ENCODE measurements at regions not wholly inside any gene's neighbourhood (a gene's known extent, or its start where the extent isn't known, plus 50 kb on each side); places are given as distances from the start of the nearest gene placed in this dataset.

GRCh38 chr21:43313221-43313938 is 113.6 kb downstream of the SIK1 start:
- Histone ChIP-seq H3K4me1 (ENCODE audit: control insufficient read depth, insufficient read depth, low read length) (peaks cover 5% of the 10 kb centered on the region), H3K36me3 (ENCODE audit: control insufficient read depth, insufficient read depth, low read length) (peaks cover 3% of the 10 kb centered on the region), H3K4me3 (ENCODE audit: low read depth, low read length) (no peak overlapping the region), H3K27ac (ENCODE audit: low read depth, low read length) (no peak overlapping the region), H3K27me3 (ENCODE audit: control insufficient read depth, insufficient read depth, low read length) (no peaks in the 10 kb centered on the region), H3K9me3 (ENCODE audit: control insufficient read depth, insufficient read depth, low read length) (peaks cover 3% of the 10 kb centered on the region)
- DNase-seq (ENCODE audit: low read depth in 4 of 6, low spot score in 6 of 6), result no peak
- WGBS (ENCODE audit: insufficient coverage), result 89% methylated on average over 16 of the region's 20 CpGs

DNA sequence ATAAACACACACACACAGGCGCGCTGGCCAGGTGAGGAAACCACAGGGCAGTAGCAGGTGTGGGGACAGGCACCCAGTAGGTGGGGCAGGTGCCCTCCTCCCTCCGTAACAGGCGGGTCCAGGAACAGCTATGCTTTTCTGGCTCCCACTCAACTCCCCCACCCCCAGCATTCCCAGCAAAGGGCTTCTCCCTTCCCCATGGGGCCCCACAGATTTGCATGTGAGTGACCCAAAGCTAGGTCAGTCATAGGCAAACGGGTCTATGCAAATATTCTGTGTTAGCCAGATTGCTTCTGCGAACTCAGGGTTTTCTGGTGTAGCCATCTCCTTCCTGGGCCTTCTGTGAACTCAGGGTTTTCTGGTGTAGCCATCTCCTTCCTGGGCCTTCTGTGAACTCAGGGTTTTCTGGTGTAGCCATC is 114.2 kb downstream of the SIK1 start:
- H3K4me1 ChIP-seq (ENCODE audit: control insufficient read depth, insufficient read depth, low read length), result peaks cover 5% of the 10 kb centered on the region
- DNase-seq (ENCODE audit: low read depth in 4 of 6, low spot score in 6 of 6), result no peak
- peaks cover 3% of the 10 kb centered on the region for H3K36me3 ChIP-seq (ENCODE audit: control insufficient read depth, insufficient read depth, low read length)
- H3K4me3 ChIP-seq (ENCODE audit: low read depth, low read length), result no peak overlapping the region
- H3K27me3 ChIP-seq (ENCODE audit: control insufficient read depth, insufficient read depth, low read length), result no peaks in the 10 kb centered on the region
- H3K27ac ChIP-seq (ENCODE audit: low read depth, low read length), result no peak overlapping the region
- H3K9me3 ChIP-seq (ENCODE audit: control insufficient read depth, insufficient read depth, low read length), result peaks cover 3% of the 10 kb centered on the region
- 54% methylated on average over 3 of the region's 6 CpGs for WGBS (ENCODE audit: insufficient coverage)

- Histone ChIP-seq H3K27me3 (ENCODE audit: control insufficient read depth, insufficient read depth, low read length) (no peaks in the 10 kb centered on the region), H3K9me3 (ENCODE audit: control insufficient read depth, insufficient read depth, low read length) (no peaks in the 10 kb centered on the region), H3K4me3 (ENCODE audit: low read depth, low read length) (no peak overlapping the region), H3K27ac (ENCODE audit: low read depth, low read length) (no peak overlapping the region), H3K4me1 (ENCODE audit: control insufficient read depth, insufficient read depth, low read length) (peaks cover 5% of the 10 kb centered on the region), H3K36me3 (ENCODE audit: control insufficient read depth, insufficient read depth, low read length) (peaks cover 3% of the 10 kb centered on the region)
- DNase-seq (ENCODE audit: low read depth in 4 of 6, low spot score in 6 of 6), result no peak
- 63% methylated on average over 3 of the region's 4 CpGs for WGBS (ENCODE audit: insufficient coverage)
Observed at GRCh38 chr21:43312011-43312410, 114.9 kb downstream of the SIK1 start.

- H3K4me1 ChIP-seq (ENCODE audit: control insufficient read depth, insufficient read depth, low read length), result peaks cover 5% of the 10 kb centered on the region
Observed at GRCh38 chr21:43311301-43311817, 115.6 kb downstream of the SIK1 start.

GRCh38 chr21:43308815-43309283 is 118.1 kb downstream of the SIK1 start:
- no peak overlapping the region for H3K27ac ChIP-seq (ENCODE audit: low read depth, low read length)
- no peaks in the 10 kb centered on the region for H3K4me1 ChIP-seq (ENCODE audit: control insufficient read depth, insufficient read depth, low read length)
- WGBS (ENCODE audit: insufficient coverage), result 88% methylated on average over 10 of the region's 10 CpGs
- no peaks in the 10 kb centered on the region for H3K9me3 ChIP-seq (ENCODE audit: control insufficient read depth, insufficient read depth, low read length)
- no peaks in the 10 kb centered on the region for H3K36me3 ChIP-seq (ENCODE audit: control insufficient read depth, insufficient read depth, low read length)
- DNase-seq (ENCODE audit: low read depth in 4 of 6, low spot score in 6 of 6), result no peak
- no peak overlapping the region for H3K4me3 ChIP-seq (ENCODE audit: low read depth, low read length)
- no peaks in the 10 kb centered on the region for H3K27me3 ChIP-seq (ENCODE audit: control insufficient read depth, insufficient read depth, low read length)

More at GRCh38 chr21:43311301-43311817, 115.6 kb downstream of the SIK1 start:
- DNase-seq (ENCODE audit: low read depth in 4 of 6, low spot score in 6 of 6), result no peak
- 54% methylated on average over 6 of the region's 8 CpGs for WGBS (ENCODE audit: insufficient coverage)
- peaks cover 3% of the 10 kb centered on the region for H3K36me3 ChIP-seq (ENCODE audit: control insufficient read depth, insufficient read depth, low read length)
- H3K27me3 ChIP-seq (ENCODE audit: control insufficient read depth, insufficient read depth, low read length), result no peaks in the 10 kb centered on the region
- H3K9me3 ChIP-seq (ENCODE audit: control insufficient read depth, insufficient read depth, low read length), result no peaks in the 10 kb centered on the region
- H3K27ac ChIP-seq (ENCODE audit: low read depth, low read length), result no peak overlapping the region
- no peak overlapping the region for H3K4me3 ChIP-seq (ENCODE audit: low read depth, low read length)

DNA sequence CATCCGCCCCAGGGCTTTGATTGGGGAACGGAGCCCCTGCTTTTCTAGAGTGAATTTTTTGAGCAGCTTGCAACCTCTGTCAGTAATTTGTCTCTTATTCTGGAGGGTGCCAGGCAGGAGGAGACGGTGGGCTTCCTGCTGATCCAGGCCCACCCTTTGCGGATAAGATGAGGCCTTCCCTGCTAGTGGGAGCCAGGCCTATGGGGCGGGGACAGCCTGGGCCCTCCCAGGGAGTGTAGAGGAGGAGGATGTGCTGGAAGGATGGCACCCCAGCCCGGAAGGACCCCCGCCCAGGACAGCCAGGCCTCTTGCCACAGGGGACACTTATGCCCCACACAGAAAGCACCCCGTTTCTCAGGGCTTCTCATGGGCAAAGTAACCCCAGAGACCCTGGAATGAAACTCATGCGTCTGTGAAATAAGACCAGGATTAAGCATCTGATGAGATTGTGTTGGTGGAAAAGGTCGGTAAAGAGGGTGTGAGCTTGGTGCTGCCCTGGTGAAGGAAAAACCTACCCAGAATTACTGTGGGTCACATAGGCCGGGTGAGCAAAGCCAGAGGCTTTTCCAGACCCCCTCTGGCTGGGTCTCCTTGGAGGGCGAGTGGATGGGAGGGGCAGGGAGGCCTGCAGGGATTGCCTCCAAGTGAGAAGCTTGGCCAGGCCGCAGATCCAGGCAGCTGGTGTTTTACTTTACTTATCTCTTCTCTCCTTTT is 118.7 kb downstream of the SIK1 start:
- Histone ChIP-seq H3K27ac (ENCODE audit: low read depth, low read length) (no peak overlapping the region), H3K4me3 (ENCODE audit: low read depth, low read length) (no peak overlapping the region), H3K4me1 (ENCODE audit: control insufficient read depth, insufficient read depth, low read length) (no peaks in the 10 kb centered on the region), H3K27me3 (ENCODE audit: control insufficient read depth, insufficient read depth, low read length) (no peaks in the 10 kb centered on the region), H3K36me3 (ENCODE audit: control insufficient read depth, insufficient read depth, low read length) (no peaks in the 10 kb centered on the region), H3K9me3 (ENCODE audit: control insufficient read depth, insufficient read depth, low read length) (no peaks in the 10 kb centered on the region)
- WGBS (ENCODE audit: insufficient coverage), result 87% methylated on average over 10 of the region's 13 CpGs
- DNase-seq (ENCODE audit: low read depth in 4 of 6, low spot score in 6 of 6), result no peak

- Histone ChIP-seq H3K4me1 (ENCODE audit: control insufficient read depth, insufficient read depth, low read length) (no peaks in the 10 kb centered on the region), H3K4me3 (ENCODE audit: low read depth, low read length) (no peak overlapping the region), H3K27ac (ENCODE audit: low read depth, low read length) (no peak overlapping the region), H3K9me3 (ENCODE audit: control insufficient read depth, insufficient read depth, low read length) (no peaks in the 10 kb centered on the region), H3K27me3 (ENCODE audit: control insufficient read depth, insufficient read depth, low read length) (no peaks in the 10 kb centered on the region), H3K36me3 (ENCODE audit: control insufficient read depth, insufficient read depth, low read length) (no peaks in the 10 kb centered on the region)
- no peak for DNase-seq (ENCODE audit: low read depth in 4 of 6, low spot score in 6 of 6)
- 73% methylated on average over 6 of the region's 7 CpGs for WGBS (ENCODE audit: insufficient coverage)
Observed at GRCh38 chr21:43307677-43308070, 119.3 kb downstream of the SIK1 start.

DNA sequence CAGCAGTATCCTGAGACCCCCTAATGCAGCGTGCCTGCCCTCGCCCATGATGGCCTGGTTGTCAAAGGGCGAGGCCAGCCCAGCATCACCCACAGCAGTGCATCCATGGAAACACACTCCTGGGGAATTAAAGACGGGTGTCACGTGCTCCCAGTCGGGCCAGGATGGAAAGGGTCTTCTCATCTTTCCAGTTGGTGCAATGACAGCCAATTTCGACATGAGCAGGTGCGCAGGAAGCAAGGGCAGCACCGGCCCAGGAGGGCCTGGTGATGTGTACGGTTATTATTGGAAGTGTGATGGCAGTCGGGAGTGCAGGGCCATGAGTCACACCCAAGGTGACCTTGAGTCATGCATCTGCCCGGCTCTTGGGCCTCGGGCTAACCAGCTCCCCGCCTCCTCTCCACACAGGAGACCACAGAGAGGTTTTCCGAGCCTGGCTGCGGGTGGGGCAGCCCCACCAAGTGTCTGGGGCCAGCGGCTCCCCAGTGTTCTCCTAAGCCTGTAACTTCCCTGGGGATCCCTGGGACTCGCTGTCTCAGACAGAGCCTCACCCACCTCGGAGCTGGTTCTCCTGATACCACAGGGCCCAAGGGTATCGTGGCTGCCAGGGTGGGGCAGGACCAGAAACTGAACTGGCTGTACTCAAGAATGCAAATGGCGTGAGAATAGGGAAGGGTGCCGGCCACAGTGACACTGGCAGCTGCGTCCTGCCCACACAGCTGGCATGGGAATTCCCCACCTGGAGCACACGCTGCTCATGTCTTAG is 119.8 kb downstream of the SIK1 start:
- H3K36me3 ChIP-seq (ENCODE audit: control insufficient read depth, insufficient read depth, low read length), result no peaks in the 10 kb centered on the region
- WGBS (ENCODE audit: insufficient coverage), result 90% methylated on average over 23 of the region's 24 CpGs
- H3K4me3 ChIP-seq (ENCODE audit: low read depth, low read length), result no peak overlapping the region
- H3K27me3 ChIP-seq (ENCODE audit: control insufficient read depth, insufficient read depth, low read length), result no peaks in the 10 kb centered on the region
- no peak for DNase-seq (ENCODE audit: low read depth in 4 of 6, low spot score in 6 of 6)
- no peaks in the 10 kb centered on the region for H3K4me1 ChIP-seq (ENCODE audit: control insufficient read depth, insufficient read depth, low read length)
- H3K27ac ChIP-seq (ENCODE audit: low read depth, low read length), result no peak overlapping the region
- no peaks in the 10 kb centered on the region for H3K9me3 ChIP-seq (ENCODE audit: control insufficient read depth, insufficient read depth, low read length)

DNA sequence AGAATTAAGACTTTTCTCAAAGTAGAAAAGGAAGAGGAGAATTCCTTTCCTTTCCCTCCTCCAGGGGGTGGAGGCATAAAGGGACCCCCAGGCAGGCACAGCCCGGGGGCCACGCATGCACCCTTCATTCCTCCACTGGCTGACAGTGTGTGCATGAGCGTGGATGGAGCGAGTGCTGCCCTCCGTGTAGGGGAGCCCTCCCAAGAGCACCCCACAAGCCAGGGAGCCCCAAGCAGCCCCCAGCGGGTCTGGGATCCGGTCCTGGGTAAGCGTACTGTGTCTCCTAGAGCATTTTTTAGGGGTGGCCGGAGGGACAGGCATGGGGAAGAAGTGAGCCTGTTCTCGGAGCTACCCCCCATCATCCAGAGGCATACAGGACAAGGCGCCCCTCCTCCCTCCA is 120.5 kb downstream of the SIK1 start:
- no peak for DNase-seq (ENCODE audit: low read depth in 4 of 6, low spot score in 6 of 6)
- H3K4me1 ChIP-seq (ENCODE audit: control insufficient read depth, insufficient read depth, low read length), result peaks cover 2% of the 10 kb centered on the region
- no peaks in the 10 kb centered on the region for H3K36me3 ChIP-seq (ENCODE audit: control insufficient read depth, insufficient read depth, low read length)
- no peaks in the 10 kb centered on the region for H3K9me3 ChIP-seq (ENCODE audit: control insufficient read depth, insufficient read depth, low read length)
- WGBS (ENCODE audit: insufficient coverage), result 88% methylated on average over 4 of the region's 11 CpGs
- no peak overlapping the region for H3K4me3 ChIP-seq (ENCODE audit: low read depth, low read length)
- no peaks in the 10 kb centered on the region for H3K27me3 ChIP-seq (ENCODE audit: control insufficient read depth, insufficient read depth, low read length)
- H3K27ac ChIP-seq (ENCODE audit: low read depth, low read length), result no peak overlapping the region

All from spinal cord (tissue), 9 donors.